WI38 (cell line): ENCODE measurements at regions not wholly inside any gene's neighbourhood (a gene's known extent, or its start where the extent isn't known, plus 50 kb on each side); places are given as distances from the start of the nearest gene placed in this dataset.

Source experiments
- H3K4me3 ChIP-seq: 2 replicates; pipeline ENCODE4 v1.5.1; 2011; ENCODE audit warnings: low read depth, mild to moderate bottlenecking, control low read depth, low read length
- CTCF ChIP-seq: IDR thresholded peaks from 2 replicates; pipeline ENCODE4 v1.5.1; 2012; ENCODE audit warnings: low read depth, mild to moderate bottlenecking, control low read depth, low read length

GRCh38 chr3:175977968-175978752 lies 1119.0 kb downstream of the NAALADL2 start:
- H3K4me3 ChIP-seq, result no peak overlapping the region
- TF ChIP-seq CTCF, result no peak

GRCh38 chr3:175969456-175969855 lies 1110.3 kb downstream of the NAALADL2 start:
- H3K4me3 ChIP-seq, result no peak overlapping the region
- TF ChIP-seq CTCF, result no peak

- no peak for TF ChIP-seq CTCF
- no peak overlapping the region for H3K4me3 ChIP-seq
These were observed 1105.9 kb downstream of the NAALADL2 start for GRCh38 chr3:175965036-175965435.

- H3K4me3 ChIP-seq, result no peak overlapping the region
- TF ChIP-seq CTCF, result no peak
These were observed 1098.3 kb downstream of the NAALADL2 start for GRCh38 chr3:175957427-175957826.

GRCh38 chr3:175956964-175957363 lies 1097.8 kb downstream of the NAALADL2 start:
- H3K4me3 ChIP-seq, result no peak overlapping the region
- TF ChIP-seq CTCF, result no peak

DNA sequence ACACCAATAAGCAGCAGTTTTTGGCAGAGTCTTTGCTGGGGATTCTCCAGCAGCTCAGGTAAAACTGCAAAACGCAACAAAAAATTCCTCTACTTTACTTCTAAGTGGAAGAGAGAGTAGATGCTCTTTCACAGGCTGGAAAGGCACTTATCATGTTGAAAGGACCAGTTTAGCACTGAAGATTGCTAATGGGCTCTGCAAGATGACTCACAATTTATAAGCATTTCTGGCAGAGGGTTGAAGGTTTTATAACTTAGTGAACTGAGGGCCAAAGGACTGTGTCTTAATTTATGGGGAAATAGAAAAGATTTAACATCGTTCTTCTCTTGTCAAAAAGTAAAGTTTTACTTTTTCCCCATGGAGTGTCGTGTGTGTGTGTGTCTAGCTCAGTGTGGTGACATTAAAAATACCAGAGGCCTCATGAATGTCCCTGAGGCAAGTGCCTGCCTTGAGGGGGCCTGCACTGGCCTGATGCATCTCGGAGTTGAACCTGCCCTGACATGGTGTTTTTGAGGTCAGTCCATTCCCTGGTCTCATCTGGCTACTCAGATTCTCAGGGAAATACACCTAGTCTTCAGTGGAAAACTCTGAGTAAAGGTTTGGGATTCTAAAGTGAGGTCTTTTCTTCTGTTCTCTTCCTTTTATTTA lies 1092.0 kb downstream of the NAALADL2 start:
- H3K4me3 ChIP-seq, result no peak overlapping the region
- no peak for TF ChIP-seq CTCF

DNA sequence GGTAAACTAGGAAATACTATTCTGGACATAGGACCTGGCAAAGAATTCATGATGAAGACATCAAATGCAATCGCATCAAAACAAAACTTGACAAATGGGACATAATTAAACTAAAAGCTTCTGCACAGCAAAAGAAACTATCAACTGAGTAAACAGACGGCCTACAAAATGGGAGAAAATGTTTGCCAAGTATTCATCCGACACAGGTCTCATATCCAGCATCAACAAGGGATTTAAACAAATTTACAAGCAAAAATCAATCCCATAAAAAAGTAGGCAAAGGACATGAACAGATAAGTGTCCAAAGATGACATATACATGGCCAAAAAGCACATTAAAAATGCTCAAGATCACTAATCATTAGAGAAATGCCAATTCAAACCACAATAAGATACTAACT lies 1088.9 kb downstream of the NAALADL2 start:
- no peak for TF ChIP-seq CTCF
- no peak overlapping the region for H3K4me3 ChIP-seq
